ENCODE measurements at regions not wholly inside any gene's neighbourhood (a gene's known extent, or its start where the extent isn't known, plus 50 kb on each side); places are given as distances from the start of the nearest gene placed in this dataset.
"Not testable (repeated sequence)": the region's sequence is repeated elsewhere in the genome, so short reads cannot be mapped to it uniquely, and the experiment has no call there.

DNA sequence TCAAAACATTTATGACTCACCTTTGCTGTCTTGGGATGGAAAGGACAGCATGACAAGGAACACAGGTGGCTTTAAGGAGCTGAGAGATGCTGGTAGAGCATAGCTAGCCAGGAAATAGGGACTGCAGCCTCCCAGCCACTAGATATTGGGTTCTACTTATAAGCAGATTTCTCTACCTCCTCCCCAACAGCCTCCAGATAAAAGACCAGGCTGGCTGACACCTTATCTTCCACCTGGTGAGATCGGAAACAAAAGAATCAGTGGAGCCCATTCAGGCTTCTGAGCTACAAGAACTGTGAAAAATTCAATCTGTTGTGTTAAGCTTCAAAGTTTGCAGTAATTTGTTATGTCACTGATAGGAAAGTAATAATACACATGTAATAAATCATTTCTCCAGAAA, 1278.5 kb upstream of the ZEB2 start:
- H3K4me3 ChIP-seq (replicated peaks; ENCODE audit: low read depth, low read length) = no peak overlapping the region
- no peak for DNase-seq (ENCODE audit: extremely low read depth, low read depth)
- TF ChIP-seq, protein P1, sequence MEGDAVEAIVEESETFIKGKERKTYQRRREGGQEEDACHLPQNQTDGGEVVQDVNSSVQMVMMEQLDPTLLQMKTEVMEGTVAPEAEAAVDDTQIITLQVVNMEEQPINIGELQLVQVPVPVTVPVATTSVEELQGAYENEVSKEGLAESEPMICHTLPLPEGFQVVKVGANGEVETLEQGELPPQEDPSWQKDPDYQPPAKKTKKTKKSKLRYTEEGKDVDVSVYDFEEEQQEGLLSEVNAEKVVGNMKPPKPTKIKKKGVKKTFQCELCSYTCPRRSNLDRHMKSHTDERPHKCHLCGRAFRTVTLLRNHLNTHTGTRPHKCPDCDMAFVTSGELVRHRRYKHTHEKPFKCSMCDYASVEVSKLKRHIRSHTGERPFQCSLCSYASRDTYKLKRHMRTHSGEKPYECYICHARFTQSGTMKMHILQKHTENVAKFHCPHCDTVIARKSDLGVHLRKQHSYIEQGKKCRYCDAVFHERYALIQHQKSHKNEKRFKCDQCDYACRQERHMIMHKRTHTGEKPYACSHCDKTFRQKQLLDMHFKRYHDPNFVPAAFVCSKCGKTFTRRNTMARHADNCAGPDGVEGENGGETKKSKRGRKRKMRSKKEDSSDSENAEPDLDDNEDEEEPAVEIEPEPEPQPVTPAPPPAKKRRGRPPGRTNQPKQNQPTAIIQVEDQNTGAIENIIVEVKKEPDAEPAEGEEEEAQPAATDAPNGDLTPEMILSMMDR (IDR thresholded peaks at IDR 0.05; ENCODE audit: low read depth, low read length, missing control alignments) = no peak

DNA sequence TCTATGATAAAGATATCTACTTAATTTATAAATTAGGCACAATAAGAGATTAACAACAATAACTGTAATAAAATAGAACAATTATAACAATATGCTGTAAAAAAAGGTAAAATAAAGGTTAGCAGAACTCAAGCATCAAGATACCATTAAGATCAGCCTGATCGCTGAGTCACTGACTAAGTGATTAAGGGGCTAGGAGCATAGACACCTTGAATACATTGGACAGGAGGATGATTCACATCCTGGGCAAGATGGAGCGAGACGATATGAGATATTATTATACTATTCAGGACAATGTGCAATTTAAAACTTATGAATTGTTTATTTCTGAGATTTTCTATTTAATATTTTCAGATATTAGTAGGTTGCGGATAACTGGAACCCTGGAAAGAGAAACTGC, 1277.8 kb upstream of the ZEB2 start:
- H3K4me3 ChIP-seq (replicated peaks; ENCODE audit: low read depth, low read length) = no peak overlapping the region
- TF ChIP-seq, protein P1 (IDR thresholded peaks at IDR 0.05; ENCODE audit: low read depth, low read length, missing control alignments) = no peak
- no peak for DNase-seq (ENCODE audit: extremely low read depth, low read depth)

DNA sequence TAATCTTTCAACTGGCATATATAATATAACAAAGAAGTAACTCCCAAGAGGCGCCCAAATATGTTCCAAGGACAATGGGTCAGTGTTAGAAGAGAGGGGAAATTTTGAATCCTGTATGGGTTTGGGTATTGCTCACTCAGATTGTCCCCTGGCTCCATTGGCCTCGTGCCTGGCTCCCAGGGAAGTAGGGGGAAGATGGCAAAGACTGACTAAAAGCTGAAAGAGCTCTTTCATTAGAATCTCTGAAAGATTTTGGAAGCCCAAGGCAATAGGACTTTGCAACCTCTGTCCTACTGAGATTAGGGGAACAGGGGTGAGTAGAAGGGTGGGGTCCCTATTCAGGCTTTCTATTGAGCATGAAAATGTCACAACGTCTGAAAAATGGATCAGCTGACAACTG, 1272.8 kb upstream of the ZEB2 start:
- no peak for DNase-seq (ENCODE audit: extremely low read depth, low read depth)
- H3K4me3 ChIP-seq (replicated peaks; ENCODE audit: low read depth, low read length) = no peak overlapping the region
- TF ChIP-seq, protein P1 (IDR thresholded peaks at IDR 0.05; ENCODE audit: low read depth, low read length, missing control alignments) = no peak

DNA sequence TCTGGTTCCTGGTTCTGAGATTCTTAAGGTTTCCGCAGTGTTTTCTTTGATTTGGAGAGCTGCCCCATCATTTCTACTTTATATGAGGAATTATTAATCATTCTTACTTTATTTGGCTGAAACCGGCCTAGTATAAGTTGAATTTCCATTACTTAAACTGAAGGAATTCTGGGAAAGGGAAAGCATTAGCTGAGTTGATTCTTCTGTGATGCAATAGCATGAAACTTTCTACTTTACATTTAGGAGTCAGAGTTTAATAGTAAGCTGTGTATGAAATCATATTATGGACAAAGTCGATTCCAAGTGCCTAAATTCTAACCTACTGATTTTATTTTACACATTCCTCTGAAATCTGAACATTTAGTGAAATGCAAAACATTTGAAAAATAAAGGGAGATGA, 1269.7 kb upstream of the ZEB2 start:
- TF ChIP-seq, protein P1 (IDR thresholded peaks at IDR 0.05; ENCODE audit: low read depth, low read length, missing control alignments) = no peak
- no peak overlapping the region for H3K4me3 ChIP-seq (replicated peaks; ENCODE audit: low read depth, low read length)
- no peak for DNase-seq (ENCODE audit: extremely low read depth, low read depth)

DNA sequence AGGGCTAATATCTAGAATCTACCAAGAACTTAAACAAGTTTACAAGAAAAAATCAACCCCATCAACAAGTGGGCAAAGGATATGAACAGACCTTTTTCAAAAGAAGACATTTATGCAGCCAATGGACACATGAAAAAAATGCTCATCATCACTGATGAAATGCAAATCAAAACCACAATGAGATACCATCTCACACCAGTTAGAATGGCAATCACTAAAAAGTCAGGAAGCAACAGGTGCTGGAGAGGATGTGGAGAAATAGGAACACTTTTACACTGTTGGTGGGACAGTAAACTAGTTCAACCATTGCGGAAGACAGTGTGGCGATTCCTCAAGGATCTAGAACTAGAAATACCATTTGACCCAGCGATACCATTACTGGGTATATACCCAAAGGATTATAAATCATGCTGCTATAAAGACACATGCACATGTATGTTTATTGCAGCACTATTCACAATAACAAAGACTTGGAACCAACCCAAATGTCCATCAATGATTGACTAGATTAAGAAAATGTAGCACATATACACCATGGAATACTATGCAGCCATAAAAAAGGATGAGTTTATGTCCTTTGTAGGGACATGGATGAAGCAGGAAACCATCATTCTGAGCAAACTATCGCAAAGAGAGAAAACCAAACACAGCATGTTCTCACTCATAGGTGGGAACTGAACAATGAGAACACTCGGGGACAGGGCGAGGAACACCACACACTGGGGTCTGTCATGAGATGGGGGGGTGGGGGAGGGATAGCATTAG, 1267.9 kb upstream of the ZEB2 start:
- not testable (repeated sequence) for DNase-seq (ENCODE audit: extremely low read depth, low read depth); H3K4me3 ChIP-seq (replicated peaks; ENCODE audit: low read depth, low read length)

DNA sequence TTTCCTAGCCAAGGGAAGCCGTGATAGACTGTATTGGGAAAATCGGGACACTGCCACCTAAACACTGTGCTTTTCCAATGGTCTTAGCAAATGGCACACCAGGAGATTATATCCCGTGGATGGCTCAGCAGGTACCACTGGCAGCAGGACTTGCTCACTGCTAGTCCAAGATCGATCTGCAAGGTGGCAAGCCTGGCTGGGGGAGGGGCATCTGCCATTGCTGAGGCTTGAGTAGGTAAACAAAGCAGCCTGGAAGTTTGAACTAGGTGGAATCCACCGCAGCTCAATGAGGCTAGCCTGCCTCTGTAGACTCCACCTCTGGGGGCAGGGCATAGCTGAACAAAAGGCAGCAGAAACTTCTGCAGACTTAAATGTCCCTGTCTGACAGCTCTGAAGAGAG, 1262.7 kb upstream of the ZEB2 start:
- not testable (repeated sequence) for DNase-seq (ENCODE audit: extremely low read depth, low read depth)

DNA sequence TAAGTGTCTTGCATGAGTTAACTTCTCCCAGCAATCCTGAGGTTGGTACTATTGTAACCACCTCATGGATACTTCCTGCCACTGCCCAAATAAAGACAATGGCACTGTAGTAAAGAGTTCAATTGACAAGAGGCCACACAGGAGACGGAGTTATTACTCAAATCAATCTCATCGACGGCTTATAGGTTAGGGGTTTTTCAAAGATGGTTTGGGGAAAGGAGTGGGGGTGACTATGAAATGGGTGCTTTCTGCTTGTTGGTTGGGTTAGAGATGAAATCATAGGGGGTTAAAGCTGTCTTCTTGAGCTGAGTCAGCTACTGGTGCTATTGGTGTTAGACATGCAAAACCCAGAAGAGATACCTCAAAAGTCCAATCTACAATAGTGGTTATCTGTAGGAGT, 1258.0 kb upstream of the ZEB2 start:
- TF ChIP-seq, protein P1 (IDR thresholded peaks at IDR 0.05; ENCODE audit: low read depth, low read length, missing control alignments) = no peak
- no peak for DNase-seq (ENCODE audit: extremely low read depth, low read depth)
- H3K4me3 ChIP-seq (replicated peaks; ENCODE audit: low read depth, low read length) = no peak overlapping the region

More for the DNA sequence above, 1262.7 kb upstream of the ZEB2 start:
- not testable (repeated sequence) for H3K4me3 ChIP-seq (replicated peaks; ENCODE audit: low read depth, low read length)

DNA sequence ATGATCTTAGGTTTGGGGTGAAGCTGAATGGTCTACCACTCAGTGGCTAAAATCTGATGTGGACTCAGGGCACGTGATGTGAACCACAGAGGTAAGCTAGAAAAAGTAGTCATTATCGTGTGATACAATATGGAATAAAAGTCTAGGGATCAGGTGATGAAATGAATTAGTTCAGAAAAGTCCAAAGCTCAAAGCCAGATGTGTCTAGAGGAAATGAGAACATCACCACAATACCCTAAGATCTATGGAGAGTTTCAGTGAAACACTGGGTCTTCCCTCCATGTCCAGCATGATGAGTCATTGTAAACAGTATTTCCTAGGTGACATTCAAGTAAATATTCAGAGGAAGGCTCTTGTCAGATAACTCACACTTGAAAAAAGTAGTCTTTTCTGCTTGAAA, 1257.4 kb upstream of the ZEB2 start:
- DNase-seq (ENCODE audit: extremely low read depth, low read depth) = peak; percentile 35
- H3K4me3 ChIP-seq (replicated peaks; ENCODE audit: low read depth, low read length) = no peak overlapping the region
- TF ChIP-seq, protein P1 (IDR thresholded peaks at IDR 0.05; ENCODE audit: low read depth, low read length, missing control alignments) = no peak

Data from HFF-Myc (cell line).